ENCODE measurements at regions not wholly inside any gene's neighbourhood (a gene's known extent, or its start where the extent isn't known, plus 50 kb on each side); places are given as distances from the start of the nearest gene placed in this dataset.

DNA sequence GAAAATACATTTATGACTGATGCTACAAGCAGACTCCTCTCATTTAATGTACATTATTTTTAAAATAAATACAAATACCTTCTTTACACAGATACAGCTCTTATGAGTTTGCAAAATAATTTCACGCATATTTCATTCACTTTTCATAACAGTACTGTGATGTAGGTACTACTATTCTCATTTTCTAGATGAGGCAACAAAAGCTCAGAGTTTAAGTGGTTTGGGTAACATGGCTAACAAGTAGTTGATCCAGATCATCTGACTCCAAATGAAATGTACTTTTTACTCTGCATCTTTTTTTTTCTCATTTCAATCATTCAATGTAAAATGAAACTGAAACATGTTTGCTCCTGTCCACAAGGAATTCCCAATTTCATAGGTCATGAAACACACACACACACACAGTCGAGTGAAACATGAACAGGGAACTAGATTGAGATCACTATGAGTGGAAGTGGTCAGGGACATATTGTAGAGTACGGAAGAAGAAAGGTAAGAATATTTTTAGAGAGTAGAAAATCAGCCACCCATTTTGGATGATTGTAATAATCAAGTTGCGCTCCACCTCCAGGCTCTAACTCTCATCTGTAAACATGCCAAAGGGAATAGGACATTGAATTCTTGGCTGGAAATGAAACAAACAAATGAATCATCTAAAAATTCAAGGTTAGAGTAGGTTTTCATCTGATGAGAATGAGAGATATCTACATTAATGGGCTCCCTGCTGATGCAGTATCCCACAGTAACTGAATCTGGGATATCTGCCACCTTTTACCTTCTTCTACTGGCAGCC is 92.4 kb downstream of the CLDN1 start:
- in situ Hi-C loops (cut with MboI; ENCODE audit: low sequenced_read_pairs, unreplicated experiment) = no loop called here
- TF ChIP-seq, protein P1, sequence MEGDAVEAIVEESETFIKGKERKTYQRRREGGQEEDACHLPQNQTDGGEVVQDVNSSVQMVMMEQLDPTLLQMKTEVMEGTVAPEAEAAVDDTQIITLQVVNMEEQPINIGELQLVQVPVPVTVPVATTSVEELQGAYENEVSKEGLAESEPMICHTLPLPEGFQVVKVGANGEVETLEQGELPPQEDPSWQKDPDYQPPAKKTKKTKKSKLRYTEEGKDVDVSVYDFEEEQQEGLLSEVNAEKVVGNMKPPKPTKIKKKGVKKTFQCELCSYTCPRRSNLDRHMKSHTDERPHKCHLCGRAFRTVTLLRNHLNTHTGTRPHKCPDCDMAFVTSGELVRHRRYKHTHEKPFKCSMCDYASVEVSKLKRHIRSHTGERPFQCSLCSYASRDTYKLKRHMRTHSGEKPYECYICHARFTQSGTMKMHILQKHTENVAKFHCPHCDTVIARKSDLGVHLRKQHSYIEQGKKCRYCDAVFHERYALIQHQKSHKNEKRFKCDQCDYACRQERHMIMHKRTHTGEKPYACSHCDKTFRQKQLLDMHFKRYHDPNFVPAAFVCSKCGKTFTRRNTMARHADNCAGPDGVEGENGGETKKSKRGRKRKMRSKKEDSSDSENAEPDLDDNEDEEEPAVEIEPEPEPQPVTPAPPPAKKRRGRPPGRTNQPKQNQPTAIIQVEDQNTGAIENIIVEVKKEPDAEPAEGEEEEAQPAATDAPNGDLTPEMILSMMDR (IDR thresholded peaks at IDR 0.05; ENCODE audit: borderline replicate concordance, control extremely low read depth, extremely low read depth, insufficient read depth, missing control alignments) = no peak
- no peak for DNase-seq (ENCODE audit: low spot score)

DNA sequence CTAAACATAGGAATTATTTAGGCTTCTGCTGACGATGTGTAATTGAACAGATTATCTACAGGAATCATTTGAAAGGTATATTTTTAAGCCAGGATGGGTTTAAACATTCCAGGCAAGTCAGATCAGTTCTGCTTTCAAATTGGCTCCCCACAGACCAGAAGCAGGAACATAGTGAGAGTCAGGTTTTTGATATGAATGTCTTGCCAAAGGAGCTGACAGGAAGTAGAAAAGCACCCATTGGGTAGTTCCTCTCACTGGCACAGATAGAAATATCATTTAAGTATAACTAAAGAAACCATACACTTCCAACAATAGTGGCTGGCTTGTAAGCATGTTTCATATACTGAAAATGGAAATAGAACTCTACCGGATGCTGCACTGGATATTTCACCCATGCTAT is 95.2 kb downstream of the CLDN1 start:
- TF ChIP-seq, protein P1 (IDR thresholded peaks at IDR 0.05; ENCODE audit: borderline replicate concordance, control extremely low read depth, extremely low read depth, insufficient read depth, missing control alignments) = no peak
- DNase-seq (ENCODE audit: low spot score) = no peak
- in situ Hi-C loops (cut with MboI; ENCODE audit: low sequenced_read_pairs, unreplicated experiment) = no loop called here

DNA sequence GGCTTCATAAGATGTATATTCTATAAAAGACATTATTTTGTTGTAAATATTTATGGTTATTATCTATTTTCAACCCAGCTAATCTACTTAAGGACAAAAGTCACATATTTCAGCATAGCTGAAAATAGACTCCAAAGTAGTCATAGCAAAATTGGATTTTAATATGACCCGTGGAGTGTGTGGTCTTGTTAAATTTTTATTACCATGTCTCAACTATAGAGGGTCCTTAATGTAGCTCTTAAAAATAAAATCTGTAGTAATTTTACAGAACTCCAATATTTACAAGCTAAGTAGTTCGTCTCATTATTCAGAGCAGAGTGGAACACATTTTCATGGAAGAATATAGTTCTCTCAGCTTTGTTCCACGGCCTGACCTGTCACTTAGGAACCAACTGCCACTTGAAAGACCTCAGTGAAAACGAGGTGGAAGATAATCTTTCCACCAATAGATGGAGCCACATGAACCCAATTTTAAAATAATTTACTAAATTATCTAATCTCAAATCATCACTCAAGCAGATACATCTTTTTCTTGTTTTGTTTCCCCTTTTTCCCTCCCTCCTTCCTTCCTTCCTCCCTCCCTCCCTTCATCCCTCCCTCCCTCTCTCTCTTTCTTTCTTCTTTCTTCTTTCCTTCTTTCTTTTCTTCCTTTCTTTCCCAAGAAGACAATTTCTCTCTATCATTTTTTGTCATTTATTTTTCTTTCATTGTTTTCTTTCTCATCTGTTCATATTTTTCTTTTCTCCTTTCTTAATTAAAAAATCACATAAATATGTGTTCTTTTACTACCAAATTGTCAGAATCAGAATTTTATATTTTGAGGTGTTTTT is 97.2 kb downstream of the CLDN1 start:
- in situ Hi-C loops (cut with MboI; ENCODE audit: low sequenced_read_pairs, unreplicated experiment) = no loop called here
- TF ChIP-seq, protein P1 (IDR thresholded peaks at IDR 0.05; ENCODE audit: borderline replicate concordance, control extremely low read depth, extremely low read depth, insufficient read depth, missing control alignments) = peak; percentile 15
- DNase-seq (ENCODE audit: low spot score) = no peak

DNA sequence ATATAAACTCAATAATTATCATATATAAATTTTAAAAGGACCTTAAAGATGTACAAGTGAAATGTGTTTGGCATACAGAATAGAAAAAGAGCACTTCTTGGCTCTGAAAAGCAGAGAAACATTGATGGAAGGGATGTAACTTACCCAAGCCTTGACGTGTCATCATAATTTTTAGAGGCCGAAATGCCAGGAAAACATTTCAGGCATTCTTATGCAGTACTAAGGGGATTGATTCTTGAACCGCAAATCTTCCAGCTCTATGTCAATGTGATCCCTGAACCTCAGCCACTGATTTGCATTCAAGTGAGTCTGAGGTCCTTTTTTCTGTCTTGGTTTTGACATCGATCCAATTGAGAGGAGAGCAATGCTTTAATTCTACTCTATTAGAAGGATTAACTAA is 97.8 kb downstream of the CLDN1 start:
- no peak for DNase-seq (ENCODE audit: low spot score)
- in situ Hi-C loops (cut with MboI; ENCODE audit: low sequenced_read_pairs, unreplicated experiment) = no loop called here
- TF ChIP-seq, protein P1 (IDR thresholded peaks at IDR 0.05; ENCODE audit: borderline replicate concordance, control extremely low read depth, extremely low read depth, insufficient read depth, missing control alignments) = no peak

DNA sequence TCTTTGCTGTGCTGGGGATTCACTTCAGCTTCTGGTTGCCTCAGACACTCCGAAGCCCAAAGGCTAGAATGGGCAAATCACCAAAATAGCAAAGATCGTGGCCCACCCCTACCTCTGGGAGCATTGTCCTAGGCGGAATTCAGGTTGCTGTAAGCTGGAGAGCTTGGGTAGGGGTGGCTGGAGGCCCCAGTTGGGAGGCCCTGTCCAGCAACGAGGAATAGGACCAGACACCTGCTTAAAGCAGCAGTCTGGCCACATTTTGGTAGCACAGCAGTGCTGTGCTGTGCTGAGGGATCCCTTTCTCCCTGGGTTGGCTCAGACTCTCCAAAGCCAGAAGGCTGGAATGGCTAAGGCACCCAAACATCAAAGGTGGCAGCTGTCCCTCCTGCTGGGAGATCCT is 99.3 kb downstream of the CLDN1 start:
- no peak for DNase-seq (ENCODE audit: low spot score)
- in situ Hi-C loops (cut with MboI; ENCODE audit: low sequenced_read_pairs, unreplicated experiment) = no loop called here
- TF ChIP-seq, protein P1 (IDR thresholded peaks at IDR 0.05; ENCODE audit: borderline replicate concordance, control extremely low read depth, extremely low read depth, insufficient read depth, missing control alignments) = no peak

DNA sequence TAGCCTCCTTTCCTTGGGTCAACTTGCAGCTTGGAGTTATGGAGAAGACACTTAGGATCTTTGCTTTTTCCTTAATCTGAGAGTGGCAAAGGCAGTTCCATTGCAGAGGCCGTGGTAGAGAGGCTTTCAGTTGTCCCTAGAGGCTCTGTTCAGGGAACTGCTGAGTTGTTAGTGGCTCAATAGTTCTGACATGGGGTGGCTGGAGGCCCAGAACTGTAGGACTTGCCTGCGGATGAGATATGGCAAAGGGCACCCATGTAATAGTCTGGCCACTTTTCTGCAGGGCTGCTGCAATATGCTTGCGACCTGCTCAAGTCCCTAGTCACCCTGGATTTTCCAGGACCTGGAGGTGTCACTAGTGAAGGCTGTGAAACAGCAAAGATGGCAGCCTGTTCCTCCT is 99.9 kb downstream of the CLDN1 start:
- in situ Hi-C loops (cut with MboI; ENCODE audit: low sequenced_read_pairs, unreplicated experiment) = no loop called here
- TF ChIP-seq, protein P1 (IDR thresholded peaks at IDR 0.05; ENCODE audit: borderline replicate concordance, control extremely low read depth, extremely low read depth, insufficient read depth, missing control alignments) = no peak
- no peak for DNase-seq (ENCODE audit: low spot score)
